ENCODE measurements at regions not wholly inside any gene's neighbourhood (a gene's known extent, or its start where the extent isn't known, plus 50 kb on each side); places are given as distances from the start of the nearest gene placed in this dataset.

GRCh38 chr6:98310443-98310842 is 523.9 kb upstream of the POU3F2 start:
- no peak overlapping the region for H3K4me3 Mint-ChIP-seq
- H3K27ac Mint-ChIP-seq: no peak overlapping the region
- DNase-seq (no peak), ATAC-seq (no peak)
- no peaks in the 10 kb centered on the region for H3K9me3 Mint-ChIP-seq
- no peaks in the 10 kb centered on the region for H3K4me1 Mint-ChIP-seq
- no peaks in the 10 kb centered on the region for H3K36me3 Mint-ChIP-seq (ENCODE audit: low read depth)
- H3K27me3 Mint-ChIP-seq: no peaks in the 10 kb centered on the region

DNA sequence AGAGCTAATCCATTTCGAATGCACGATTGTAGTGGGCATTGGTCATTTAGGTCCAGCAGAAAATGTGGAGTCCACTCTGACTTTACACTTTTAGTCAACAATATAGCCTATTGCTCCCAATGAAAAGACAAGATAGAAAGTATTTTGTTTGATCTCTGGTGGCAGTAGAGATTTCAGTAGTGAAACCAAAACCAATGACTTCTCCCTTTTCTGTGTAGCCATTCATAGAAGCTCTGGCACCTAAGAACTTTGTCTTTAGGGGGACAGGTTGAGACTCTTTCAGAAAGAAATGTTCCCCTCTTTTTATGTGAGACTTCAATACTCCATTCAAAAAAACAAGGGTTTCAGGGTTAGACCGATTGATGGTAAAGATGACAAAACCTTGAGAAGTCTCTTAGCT is 510.8 kb upstream of the POU3F2 start:
- H3K27ac Mint-ChIP-seq: no peak overlapping the region
- H3K27me3 Mint-ChIP-seq: no peaks in the 10 kb centered on the region
- H3K4me3 Mint-ChIP-seq: no peak overlapping the region
- H3K36me3 Mint-ChIP-seq (ENCODE audit: low read depth): no peaks in the 10 kb centered on the region
- peaks cover 9% of the 10 kb centered on the region for H3K9me3 Mint-ChIP-seq
- H3K4me1 Mint-ChIP-seq: no peaks in the 10 kb centered on the region
- ATAC-seq (no peak), DNase-seq (no peak)

GRCh38 chr6:98324446-98324845 is 509.9 kb upstream of the POU3F2 start:
- DNase-seq (no peak), ATAC-seq (no peak)
- Mint-ChIP-seq H3K27ac (no peak overlapping the region), H3K9me3 (peaks cover 9% of the 10 kb centered on the region), H3K4me3 (no peak overlapping the region), H3K4me1 (no peaks in the 10 kb centered on the region), H3K36me3 (ENCODE audit: low read depth) (no peaks in the 10 kb centered on the region), H3K27me3 (no peaks in the 10 kb centered on the region)

GRCh38 chr6:98325366-98325765 is 509.0 kb upstream of the POU3F2 start:
- H3K27me3 Mint-ChIP-seq: no peaks in the 10 kb centered on the region
- no peaks in the 10 kb centered on the region for H3K36me3 Mint-ChIP-seq (ENCODE audit: low read depth)
- H3K4me3 Mint-ChIP-seq: no peak overlapping the region
- ATAC-seq (no peak), DNase-seq (no peak)
- no peaks in the 10 kb centered on the region for H3K4me1 Mint-ChIP-seq
- no peak overlapping the region for H3K27ac Mint-ChIP-seq
- H3K9me3 Mint-ChIP-seq: peaks cover 9% of the 10 kb centered on the region

DNA sequence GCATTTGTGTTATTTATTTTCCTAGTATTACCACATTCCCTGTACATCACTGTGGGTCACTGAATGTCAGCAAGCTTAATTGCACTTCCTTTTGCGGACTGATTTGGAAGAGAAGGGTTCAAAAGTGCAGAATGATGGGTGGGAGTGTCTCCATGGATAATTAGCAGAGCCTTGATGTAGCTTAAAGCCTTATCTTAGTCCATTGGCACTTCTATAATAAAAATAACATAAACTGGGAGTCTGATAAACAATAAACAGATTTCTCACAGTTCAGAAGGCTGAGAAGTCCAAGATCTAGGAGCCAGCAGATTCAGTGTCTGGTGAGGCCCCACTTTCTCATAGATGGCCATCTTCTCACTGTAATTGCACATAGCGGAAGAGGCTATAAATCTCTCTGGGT is 501.1 kb upstream of the POU3F2 start:
- DNase-seq: no peak
- H3K27me3 Mint-ChIP-seq: no peaks in the 10 kb centered on the region
- H3K4me1 Mint-ChIP-seq: no peaks in the 10 kb centered on the region
- H3K27ac Mint-ChIP-seq: no peak overlapping the region
- ATAC-seq: no peak
- no peak overlapping the region for H3K4me3 Mint-ChIP-seq
- H3K36me3 Mint-ChIP-seq (ENCODE audit: low read depth): no peaks in the 10 kb centered on the region
- H3K9me3 Mint-ChIP-seq: peaks cover under 1% of the 10 kb centered on the region

DNA sequence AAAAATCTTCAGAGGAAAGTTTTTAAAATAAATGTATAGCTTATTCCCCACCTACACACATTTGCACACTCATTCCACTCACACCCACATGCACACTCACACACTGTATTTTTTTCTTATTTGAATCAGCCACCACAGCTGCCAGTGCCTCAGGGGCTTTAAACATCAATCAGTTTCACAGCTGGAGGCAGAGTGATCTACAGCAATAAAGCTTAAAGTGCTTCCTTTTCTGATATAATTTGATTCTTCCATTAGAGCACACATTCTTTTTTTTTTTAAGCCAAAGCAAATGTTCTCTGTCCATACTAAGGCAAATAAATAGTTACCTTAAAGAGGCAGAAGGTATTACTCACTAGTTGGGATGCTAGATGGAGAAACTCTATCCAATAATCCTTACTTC is 498.8 kb upstream of the POU3F2 start:
- H3K4me3 Mint-ChIP-seq: no peak overlapping the region
- no peaks in the 10 kb centered on the region for H3K9me3 Mint-ChIP-seq
- H3K4me1 Mint-ChIP-seq: no peaks in the 10 kb centered on the region
- H3K36me3 Mint-ChIP-seq (ENCODE audit: low read depth): no peaks in the 10 kb centered on the region
- no peak for DNase-seq
- ATAC-seq: no peak
- no peaks in the 10 kb centered on the region for H3K27me3 Mint-ChIP-seq
- H3K27ac Mint-ChIP-seq: no peak overlapping the region

DNA sequence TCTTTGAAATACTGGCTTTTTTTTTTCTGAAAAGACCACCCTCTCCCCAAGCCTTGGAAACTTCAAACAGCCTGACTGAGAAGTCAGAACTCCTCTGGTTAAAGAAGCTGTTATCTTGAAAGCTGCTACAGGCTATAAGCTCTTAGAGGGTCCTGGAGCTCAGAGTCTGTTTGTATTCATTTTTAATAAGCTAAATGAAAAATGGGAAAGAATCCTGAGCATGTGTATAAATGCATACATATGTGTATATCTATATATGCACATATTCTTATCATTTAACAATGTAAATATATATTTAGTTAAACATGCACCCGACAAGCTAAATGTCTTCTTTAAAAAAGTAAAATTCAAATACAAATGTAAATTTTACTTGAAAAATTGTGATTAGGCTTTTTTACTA is 494.9 kb upstream of the POU3F2 start:
- Mint-ChIP-seq H3K4me1 (no peaks in the 10 kb centered on the region), H3K27me3 (no peaks in the 10 kb centered on the region), H3K27ac (no peak overlapping the region), H3K4me3 (no peak overlapping the region), H3K36me3 (ENCODE audit: low read depth) (no peaks in the 10 kb centered on the region), H3K9me3 (no peaks in the 10 kb centered on the region)
- no peak for DNase-seq
- no peak for ATAC-seq

GRCh38 chr6:98343004-98343403 is 491.4 kb upstream of the POU3F2 start:
- Mint-ChIP-seq H3K4me1 (no peaks in the 10 kb centered on the region), H3K36me3 (ENCODE audit: low read depth) (no peaks in the 10 kb centered on the region), H3K4me3 (no peak overlapping the region), H3K27me3 (no peaks in the 10 kb centered on the region), H3K9me3 (no peaks in the 10 kb centered on the region), H3K27ac (no peak overlapping the region)
- DNase-seq (no peak), ATAC-seq (no peak)

DNA sequence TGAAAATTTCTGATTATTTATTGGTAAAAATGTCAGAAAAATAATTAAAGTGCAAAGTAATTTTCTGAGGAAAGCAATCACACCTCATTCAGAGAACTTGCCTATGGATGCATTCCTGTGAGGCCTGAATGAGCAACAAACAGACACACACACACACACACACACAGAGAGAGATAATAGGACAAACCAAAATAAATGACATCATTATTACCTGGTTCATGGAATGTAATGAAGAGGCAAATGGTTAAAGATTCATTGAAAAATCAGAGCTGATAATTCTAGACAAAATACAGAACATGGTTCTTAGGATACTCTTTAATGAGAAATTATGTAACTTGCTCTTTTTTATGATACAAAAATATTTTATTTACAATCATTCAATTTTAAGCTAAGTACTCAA is 490.6 kb upstream of the POU3F2 start:
- H3K27ac Mint-ChIP-seq: no peak overlapping the region

DNA sequence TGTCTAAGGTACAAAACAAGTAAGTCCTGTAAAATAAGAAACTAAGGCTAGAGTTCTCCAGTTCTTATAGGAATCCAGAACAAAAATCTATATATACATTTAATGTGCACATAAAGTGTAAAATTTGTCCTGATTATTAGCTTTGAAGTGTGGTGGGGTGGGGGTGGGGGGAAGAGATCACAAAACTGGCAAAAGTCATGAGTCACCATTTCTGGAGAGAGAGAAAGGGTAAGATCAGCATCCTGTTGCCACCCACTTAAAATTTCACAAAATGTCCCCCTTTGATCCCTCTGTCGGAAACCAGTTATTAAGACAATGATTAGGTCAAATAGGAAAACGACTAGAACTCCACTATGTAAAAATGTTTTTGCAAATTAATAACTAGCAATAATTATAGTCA is 482.0 kb upstream of the POU3F2 start:
- H3K4me1 Mint-ChIP-seq: no peaks in the 10 kb centered on the region
- ATAC-seq: no peak
- no peaks in the 10 kb centered on the region for H3K36me3 Mint-ChIP-seq (ENCODE audit: low read depth)
- no peak overlapping the region for H3K4me3 Mint-ChIP-seq
- H3K27me3 Mint-ChIP-seq: peaks cover under 1% of the 10 kb centered on the region
- no peaks in the 10 kb centered on the region for H3K9me3 Mint-ChIP-seq
- DNase-seq: no peak
- H3K27ac Mint-ChIP-seq: no peak overlapping the region

More for the DNA sequence above, 490.6 kb upstream of the POU3F2 start:
- Mint-ChIP-seq H3K4me3 (no peak overlapping the region), H3K9me3 (no peaks in the 10 kb centered on the region), H3K27me3 (no peaks in the 10 kb centered on the region), H3K36me3 (ENCODE audit: low read depth) (no peaks in the 10 kb centered on the region), H3K4me1 (no peaks in the 10 kb centered on the region)
- ATAC-seq: no peak
- DNase-seq: no peak

DNA sequence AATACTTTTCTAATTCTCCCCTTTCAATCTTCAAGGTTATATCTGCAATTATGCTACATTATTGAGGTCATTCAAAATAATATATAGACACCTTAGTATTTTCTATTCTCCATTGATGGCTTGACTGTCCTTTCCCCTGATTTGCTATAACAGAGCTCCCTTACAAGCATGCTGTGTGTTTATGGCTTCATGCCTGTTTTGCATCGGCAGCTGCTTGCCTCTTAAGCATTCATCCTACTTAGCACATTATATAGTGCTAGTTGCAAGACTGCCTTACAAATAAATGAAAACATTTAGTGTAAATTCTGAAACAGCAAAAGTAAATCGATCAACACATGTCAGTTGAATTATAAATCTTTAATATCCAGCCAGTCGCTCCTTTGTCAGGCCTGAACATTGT is 476.2 kb upstream of the POU3F2 start:
- H3K9me3 Mint-ChIP-seq: no peaks in the 10 kb centered on the region
- no peak overlapping the region for H3K4me3 Mint-ChIP-seq
- no peaks in the 10 kb centered on the region for H3K4me1 Mint-ChIP-seq
- DNase-seq (no peak), ATAC-seq (no peak)
- H3K27me3 Mint-ChIP-seq: peaks cover 2% of the 10 kb centered on the region
- H3K36me3 Mint-ChIP-seq (ENCODE audit: low read depth): no peaks in the 10 kb centered on the region
- H3K27ac Mint-ChIP-seq: no peak overlapping the region

DNA sequence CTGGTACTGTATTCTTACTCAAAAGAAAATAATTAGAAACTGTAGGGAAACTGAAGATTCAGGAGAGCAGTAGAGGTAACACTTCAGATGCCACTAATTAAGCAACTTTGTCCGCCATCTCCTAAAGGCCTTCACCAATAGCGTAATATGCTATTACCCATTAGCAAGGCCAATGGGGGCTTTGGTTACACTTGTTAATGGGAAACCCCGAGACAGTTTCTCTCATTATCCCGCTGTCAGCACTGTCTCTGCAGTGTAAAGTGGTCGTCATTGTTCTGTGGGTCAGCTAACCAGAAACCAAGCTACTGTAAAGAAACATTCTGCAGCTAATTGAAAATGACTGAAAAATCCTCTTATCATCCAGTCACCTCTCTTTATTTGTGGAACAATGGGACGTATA is 468.0 kb upstream of the POU3F2 start:
- Mint-ChIP-seq H3K4me3 (no peak overlapping the region), H3K36me3 (ENCODE audit: low read depth) (no peaks in the 10 kb centered on the region), H3K27me3 (no peaks in the 10 kb centered on the region), H3K27ac (no peak overlapping the region), H3K4me1 (no peaks in the 10 kb centered on the region), H3K9me3 (peaks cover 9% of the 10 kb centered on the region)
- ATAC-seq: no peak
- no peak for DNase-seq

DNA sequence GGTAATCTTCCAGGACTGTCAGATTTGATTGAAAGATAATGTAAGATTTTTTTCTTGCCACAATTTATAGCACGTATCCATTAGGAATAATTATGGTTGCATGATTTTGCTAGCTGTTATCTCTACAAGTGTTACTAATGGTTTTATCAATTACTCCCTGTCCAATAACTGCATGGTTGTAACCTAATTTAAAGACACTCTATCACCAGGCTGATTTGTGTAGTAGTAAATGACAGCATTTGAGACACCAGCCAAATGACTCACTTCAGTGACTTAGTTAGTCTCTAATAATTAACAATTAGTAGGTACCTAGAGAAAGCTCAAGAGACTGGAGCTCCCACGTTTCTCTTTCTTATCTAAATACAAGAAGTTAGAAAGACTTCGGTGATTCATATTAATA is 453.8 kb upstream of the POU3F2 start:
- H3K27ac Mint-ChIP-seq: no peak overlapping the region
- peaks cover 4% of the 10 kb centered on the region for H3K9me3 Mint-ChIP-seq
- no peaks in the 10 kb centered on the region for H3K36me3 Mint-ChIP-seq (ENCODE audit: low read depth)
- H3K4me3 Mint-ChIP-seq: no peak overlapping the region
- DNase-seq: no peak
- no peak for ATAC-seq
- H3K27me3 Mint-ChIP-seq: no peaks in the 10 kb centered on the region
- H3K4me1 Mint-ChIP-seq: no peaks in the 10 kb centered on the region

GRCh38 chr6:98382246-98382645 is 452.1 kb upstream of the POU3F2 start:
- Mint-ChIP-seq H3K4me1 (no peaks in the 10 kb centered on the region), H3K27ac (no peak overlapping the region)

GRCh38 chr6:98384334-98384733 is 450.0 kb upstream of the POU3F2 start:
- H3K9me3 Mint-ChIP-seq: peaks cover 6% of the 10 kb centered on the region
- ATAC-seq (no peak), DNase-seq (no peak)
- H3K4me3 Mint-ChIP-seq: no peak overlapping the region
- no peaks in the 10 kb centered on the region for H3K4me1 Mint-ChIP-seq
- H3K36me3 Mint-ChIP-seq (ENCODE audit: low read depth): no peaks in the 10 kb centered on the region
- no peak overlapping the region for H3K27ac Mint-ChIP-seq
- H3K27me3 Mint-ChIP-seq: no peaks in the 10 kb centered on the region

More at GRCh38 chr6:98382246-98382645, 452.1 kb upstream of the POU3F2 start:
- Mint-ChIP-seq H3K4me3 (no peak overlapping the region), H3K36me3 (ENCODE audit: low read depth) (no peaks in the 10 kb centered on the region), H3K9me3 (no peaks in the 10 kb centered on the region), H3K27me3 (no peaks in the 10 kb centered on the region)
- no peak for ATAC-seq
- no peak for DNase-seq

GRCh38 chr6:98384801-98385200 is 449.6 kb upstream of the POU3F2 start:
- H3K27me3 Mint-ChIP-seq: no peaks in the 10 kb centered on the region
- no peak overlapping the region for H3K4me3 Mint-ChIP-seq
- ATAC-seq (no peak), DNase-seq (no peak)
- no peaks in the 10 kb centered on the region for H3K4me1 Mint-ChIP-seq
- no peak overlapping the region for H3K27ac Mint-ChIP-seq
- H3K9me3 Mint-ChIP-seq: peaks cover 8% of the 10 kb centered on the region
- H3K36me3 Mint-ChIP-seq (ENCODE audit: low read depth): no peaks in the 10 kb centered on the region

Measured in activated naive CD8-positive, alpha-beta T cell treated with anti-CD3 and anti-CD28 coated beads, Interleukin-2, amount 50 U/mL, for 24 hours (primary cell).